ENCODE measurements at regions not wholly inside any gene's neighbourhood (a gene's known extent, or its start where the extent isn't known, plus 50 kb on each side); places are given as distances from the start of the nearest gene placed in this dataset.
"Not testable (repeated sequence)": the region's sequence is repeated elsewhere in the genome, so short reads cannot be mapped to it uniquely, and the experiment has no call there.

- Histone ChIP-seq H3K27ac (ENCODE audit: low read depth, low read length) (no peak overlapping the region), H3K4me1 (ENCODE audit: control insufficient read depth in 3 of 3, insufficient read depth in 3 of 3, low read length in 3 of 3) (no peaks in the 10 kb centered on the region)
Measured at GRCh38 chr11:82049199-82049598, 684.5 kb downstream of the FAM181B start.

GRCh38 chr11:82047200-82047599 lies 686.5 kb downstream of the FAM181B start:
- no peaks in the 10 kb centered on the region for H3K4me1 ChIP-seq (ENCODE audit: control insufficient read depth in 3 of 3, insufficient read depth in 3 of 3, low read length in 3 of 3)
- H3K27me3 ChIP-seq (ENCODE audit: control insufficient read depth in 3 of 3, insufficient read depth in 3 of 3, low read length in 3 of 3), result no peaks in the 10 kb centered on the region
- no peaks in the 10 kb centered on the region for H3K9me3 ChIP-seq (ENCODE audit: control insufficient read depth in 3 of 3, low read length in 3 of 3)
- H3K4me3 ChIP-seq (ENCODE audit: low read length in 3 of 3), result no peak overlapping the region
- H3K27ac ChIP-seq (ENCODE audit: low read depth, low read length), result no peak overlapping the region
- H3K9ac ChIP-seq (ENCODE audit: low read depth in 1 of 3, low read length in 3 of 3), result no peak overlapping the region
- no peaks in the 10 kb centered on the region for H3K36me3 ChIP-seq (ENCODE audit: control insufficient read depth in 3 of 3, insufficient read depth in 3 of 3, low read length in 3 of 3)

More at GRCh38 chr11:82049199-82049598, 684.5 kb downstream of the FAM181B start:
- Histone ChIP-seq H3K9me3 (ENCODE audit: control insufficient read depth in 3 of 3, low read length in 3 of 3) (no peaks in the 10 kb centered on the region), H3K4me3 (ENCODE audit: low read length in 3 of 3) (no peak overlapping the region), H3K9ac (ENCODE audit: low read depth in 1 of 3, low read length in 3 of 3) (no peak overlapping the region), H3K36me3 (ENCODE audit: control insufficient read depth in 3 of 3, insufficient read depth in 3 of 3, low read length in 3 of 3) (no peaks in the 10 kb centered on the region), H3K27me3 (ENCODE audit: control insufficient read depth in 3 of 3, insufficient read depth in 3 of 3, low read length in 3 of 3) (no peaks in the 10 kb centered on the region)

- Histone ChIP-seq H3K4me1 (ENCODE audit: control insufficient read depth in 3 of 3, insufficient read depth in 3 of 3, low read length in 3 of 3) (no peaks in the 10 kb centered on the region), H3K4me3 (ENCODE audit: low read length in 3 of 3) (no peak overlapping the region), H3K27me3 (ENCODE audit: control insufficient read depth in 3 of 3, insufficient read depth in 3 of 3, low read length in 3 of 3) (no peaks in the 10 kb centered on the region), H3K9me3 (ENCODE audit: control insufficient read depth in 3 of 3, low read length in 3 of 3) (no peaks in the 10 kb centered on the region), H3K9ac (ENCODE audit: low read depth in 1 of 3, low read length in 3 of 3) (no peak overlapping the region), H3K36me3 (ENCODE audit: control insufficient read depth in 3 of 3, insufficient read depth in 3 of 3, low read length in 3 of 3) (no peaks in the 10 kb centered on the region), H3K27ac (ENCODE audit: low read depth, low read length) (no peak overlapping the region)
Measured at GRCh38 chr11:82046778-82047177, 686.9 kb downstream of the FAM181B start.

- Histone ChIP-seq H3K9me3 (ENCODE audit: control insufficient read depth in 3 of 3, low read length in 3 of 3) (no peaks in the 10 kb centered on the region), H3K4me1 (ENCODE audit: control insufficient read depth in 3 of 3, insufficient read depth in 3 of 3, low read length in 3 of 3) (no peaks in the 10 kb centered on the region), H3K4me3 (ENCODE audit: low read length in 3 of 3) (no peak overlapping the region), H3K27ac (ENCODE audit: low read depth, low read length) (no peak overlapping the region), H3K27me3 (ENCODE audit: control insufficient read depth in 3 of 3, insufficient read depth in 3 of 3, low read length in 3 of 3) (no peaks in the 10 kb centered on the region), H3K9ac (ENCODE audit: low read depth in 1 of 3, low read length in 3 of 3) (no peak overlapping the region), H3K36me3 (ENCODE audit: control insufficient read depth in 3 of 3, insufficient read depth in 3 of 3, low read length in 3 of 3) (no peaks in the 10 kb centered on the region)
Measured at GRCh38 chr11:82045748-82046457, 687.8 kb downstream of the FAM181B start.

GRCh38 chr11:82043316-82043715 lies 690.3 kb downstream of the FAM181B start:
- no peak overlapping the region for H3K9ac ChIP-seq (ENCODE audit: low read depth in 1 of 3, low read length in 3 of 3)
- H3K27ac ChIP-seq (ENCODE audit: low read depth, low read length), result no peak overlapping the region
- no peak overlapping the region for H3K4me3 ChIP-seq (ENCODE audit: low read length in 3 of 3)
- H3K27me3 ChIP-seq (ENCODE audit: control insufficient read depth in 3 of 3, insufficient read depth in 3 of 3, low read length in 3 of 3), result no peaks in the 10 kb centered on the region
- no peaks in the 10 kb centered on the region for H3K36me3 ChIP-seq (ENCODE audit: control insufficient read depth in 3 of 3, insufficient read depth in 3 of 3, low read length in 3 of 3)
- no peaks in the 10 kb centered on the region for H3K9me3 ChIP-seq (ENCODE audit: control insufficient read depth in 3 of 3, low read length in 3 of 3)
- H3K4me1 ChIP-seq (ENCODE audit: control insufficient read depth in 3 of 3, insufficient read depth in 3 of 3, low read length in 3 of 3), result no peaks in the 10 kb centered on the region

- no peak overlapping the region for H3K9ac ChIP-seq (ENCODE audit: low read depth in 1 of 3, low read length in 3 of 3)
- no peak overlapping the region for H3K27ac ChIP-seq (ENCODE audit: low read depth, low read length)
- no peaks in the 10 kb centered on the region for H3K36me3 ChIP-seq (ENCODE audit: control insufficient read depth in 3 of 3, insufficient read depth in 3 of 3, low read length in 3 of 3)
- no peaks in the 10 kb centered on the region for H3K27me3 ChIP-seq (ENCODE audit: control insufficient read depth in 3 of 3, insufficient read depth in 3 of 3, low read length in 3 of 3)
- no peaks in the 10 kb centered on the region for H3K9me3 ChIP-seq (ENCODE audit: control insufficient read depth in 3 of 3, low read length in 3 of 3)
- H3K4me1 ChIP-seq (ENCODE audit: control insufficient read depth in 3 of 3, insufficient read depth in 3 of 3, low read length in 3 of 3), result no peaks in the 10 kb centered on the region
- no peak overlapping the region for H3K4me3 ChIP-seq (ENCODE audit: low read length in 3 of 3)
Measured at GRCh38 chr11:82041764-82042163, 691.9 kb downstream of the FAM181B start.

- no peak overlapping the region for H3K27ac ChIP-seq (ENCODE audit: low read depth, low read length)
- no peaks in the 10 kb centered on the region for H3K36me3 ChIP-seq (ENCODE audit: control insufficient read depth in 3 of 3, insufficient read depth in 3 of 3, low read length in 3 of 3)
- no peaks in the 10 kb centered on the region for H3K9me3 ChIP-seq (ENCODE audit: control insufficient read depth in 3 of 3, low read length in 3 of 3)
Measured at GRCh38 chr11:82038154-82038553, 695.5 kb downstream of the FAM181B start.

GRCh38 chr11:82034527-82034926 lies 699.1 kb downstream of the FAM181B start:
- no peaks in the 10 kb centered on the region for H3K9me3 ChIP-seq (ENCODE audit: control insufficient read depth in 3 of 3, low read length in 3 of 3)
- H3K4me3 ChIP-seq (ENCODE audit: low read length in 3 of 3), result no peak overlapping the region
- H3K4me1 ChIP-seq (ENCODE audit: control insufficient read depth in 3 of 3, insufficient read depth in 3 of 3, low read length in 3 of 3), result no peaks in the 10 kb centered on the region

More at GRCh38 chr11:82038154-82038553, 695.5 kb downstream of the FAM181B start:
- Histone ChIP-seq H3K27me3 (ENCODE audit: control insufficient read depth in 3 of 3, insufficient read depth in 3 of 3, low read length in 3 of 3) (no peaks in the 10 kb centered on the region), H3K4me1 (ENCODE audit: control insufficient read depth in 3 of 3, insufficient read depth in 3 of 3, low read length in 3 of 3) (no peaks in the 10 kb centered on the region), H3K9ac (ENCODE audit: low read depth in 1 of 3, low read length in 3 of 3) (no peak overlapping the region), H3K4me3 (ENCODE audit: low read length in 3 of 3) (no peak overlapping the region)

GRCh38 chr11:82027335-82027734 lies 706.3 kb downstream of the FAM181B start:
- not testable (repeated sequence) for H3K4me1 ChIP-seq (ENCODE audit: control insufficient read depth in 3 of 3, insufficient read depth in 3 of 3, low read length in 3 of 3); H3K27ac ChIP-seq (ENCODE audit: low read depth, low read length); H3K27me3 ChIP-seq (ENCODE audit: control insufficient read depth in 3 of 3, insufficient read depth in 3 of 3, low read length in 3 of 3); H3K9ac ChIP-seq (ENCODE audit: low read depth in 1 of 3, low read length in 3 of 3); H3K9me3 ChIP-seq (ENCODE audit: control insufficient read depth in 3 of 3, low read length in 3 of 3); H3K4me3 ChIP-seq (ENCODE audit: low read length in 3 of 3); H3K36me3 ChIP-seq (ENCODE audit: control insufficient read depth in 3 of 3, insufficient read depth in 3 of 3, low read length in 3 of 3)

More at GRCh38 chr11:82034527-82034926, 699.1 kb downstream of the FAM181B start:
- no peaks in the 10 kb centered on the region for H3K36me3 ChIP-seq (ENCODE audit: control insufficient read depth in 3 of 3, insufficient read depth in 3 of 3, low read length in 3 of 3)
- no peak overlapping the region for H3K27ac ChIP-seq (ENCODE audit: low read depth, low read length)
- no peaks in the 10 kb centered on the region for H3K27me3 ChIP-seq (ENCODE audit: control insufficient read depth in 3 of 3, insufficient read depth in 3 of 3, low read length in 3 of 3)
- no peak overlapping the region for H3K9ac ChIP-seq (ENCODE audit: low read depth in 1 of 3, low read length in 3 of 3)

GRCh38 chr11:82024760-82025159 lies 708.9 kb downstream of the FAM181B start:
- Histone ChIP-seq H3K4me3 (ENCODE audit: low read length in 3 of 3) (no peak overlapping the region), H3K9me3 (ENCODE audit: control insufficient read depth in 3 of 3, low read length in 3 of 3) (no peaks in the 10 kb centered on the region)

More at GRCh38 chr11:82024760-82025159, 708.9 kb downstream of the FAM181B start:
- Histone ChIP-seq H3K4me1 (ENCODE audit: control insufficient read depth in 3 of 3, insufficient read depth in 3 of 3, low read length in 3 of 3) (no peaks in the 10 kb centered on the region), H3K27me3 (ENCODE audit: control insufficient read depth in 3 of 3, insufficient read depth in 3 of 3, low read length in 3 of 3) (no peaks in the 10 kb centered on the region), H3K27ac (ENCODE audit: low read depth, low read length) (no peak overlapping the region), H3K9ac (ENCODE audit: low read depth in 1 of 3, low read length in 3 of 3) (no peak overlapping the region), H3K36me3 (ENCODE audit: control insufficient read depth in 3 of 3, insufficient read depth in 3 of 3, low read length in 3 of 3) (no peaks in the 10 kb centered on the region)
